H1 (cell line): ENCODE measurements at regions not wholly inside any gene's neighbourhood (a gene's known extent, or its start where the extent isn't known, plus 50 kb on each side); places are given as distances from the start of the nearest gene placed in this dataset.

Experiments used
- KDM4A ChIP-seq: IDR thresholded peaks from one replicate; pipeline ENCODE4 v1.7.1; 2012; ENCODE audit warnings: low read depth, mild to moderate bottlenecking, moderate library complexity, low read length, inconsistent platforms; ENCODE audit not compliant: severe bottlenecking
- KDM5A ChIP-seq: fragments of 200-600 bp; IDR thresholded peaks from 2 replicates; pipeline ENCODE4 v1.7.1; 2012; ENCODE audit warnings: mild to moderate bottlenecking, low read length, inconsistent platforms, mixed read lengths
- NANOG ChIP-seq: IDR thresholded peaks from 2 replicates; pipeline ENCODE4 v1.6.1; 2011; ENCODE audit warnings: low read length, low read depth, mild to moderate bottlenecking, inconsistent platforms; ENCODE audit not compliant: insufficient read depth, poor library complexity, severe bottlenecking
- TAF7 ChIP-seq: optimal IDR thresholded peaks from 2 replicates; pipeline ENCODE3; 2011; ENCODE audit warnings: low read depth, mild to moderate bottlenecking, inconsistent platforms, low read length, moderate library complexity, borderline replicate concordance
- TF ChIP-seq, protein P1 (sequence below): IDR thresholded peaks from 2 replicates; pipeline ENCODE4 v1.6.1; 2011; ENCODE audit warnings: low read length, improper control_type of control experiment

DNA sequence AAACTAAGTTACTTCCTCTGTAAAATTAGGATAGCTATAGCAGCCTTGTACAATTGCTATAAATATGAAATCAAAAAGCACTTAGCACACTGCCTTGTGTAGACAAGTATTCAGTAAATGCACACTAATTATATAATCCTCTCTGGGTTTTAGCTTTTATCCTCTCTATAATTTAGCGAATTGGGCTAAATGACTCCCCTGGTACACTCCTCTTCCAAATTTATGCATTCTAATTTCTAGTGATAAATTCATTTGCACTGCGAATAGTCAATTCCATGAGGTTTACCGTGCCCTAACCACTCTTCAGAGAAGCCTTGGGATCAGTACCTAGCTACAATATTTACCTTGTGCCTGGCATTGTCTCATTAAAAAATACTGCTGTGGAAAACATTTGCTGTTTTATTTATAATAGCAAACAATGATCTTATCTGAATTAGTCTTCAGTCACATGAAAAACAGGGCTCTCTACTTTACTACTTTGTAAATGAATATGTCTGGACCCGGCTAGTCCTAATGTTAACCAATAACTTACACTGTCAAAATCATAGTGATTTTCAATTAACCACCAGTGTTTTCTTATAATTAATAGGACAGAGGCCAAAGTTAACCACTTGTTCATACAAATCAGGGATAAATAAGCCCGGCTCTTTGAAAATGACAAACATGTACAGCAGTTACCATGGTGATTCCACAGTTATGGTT, 577.9 kb downstream of the IPMK start (continued):
- TF ChIP-seq, protein P1, sequence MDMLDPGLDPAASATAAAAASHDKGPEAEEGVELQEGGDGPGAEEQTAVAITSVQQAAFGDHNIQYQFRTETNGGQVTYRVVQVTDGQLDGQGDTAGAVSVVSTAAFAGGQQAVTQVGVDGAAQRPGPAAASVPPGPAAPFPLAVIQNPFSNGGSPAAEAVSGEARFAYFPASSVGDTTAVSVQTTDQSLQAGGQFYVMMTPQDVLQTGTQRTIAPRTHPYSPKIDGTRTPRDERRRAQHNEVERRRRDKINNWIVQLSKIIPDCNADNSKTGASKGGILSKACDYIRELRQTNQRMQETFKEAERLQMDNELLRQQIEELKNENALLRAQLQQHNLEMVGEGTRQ, result no peak
- TF ChIP-seq NANOG (no peak), KDM4A (no peak), TAF7 (no peak), KDM5A (no peak)
- TF ChIP-seq, all 59 proteins: peak for 0
